IMR-90 (cell line): ENCODE measurements at regions not wholly inside any gene's neighbourhood (a gene's known extent, or its start where the extent isn't known, plus 50 kb on each side); places are given as distances from the start of the nearest gene placed in this dataset.

Experiments used
- ATAC-seq: fragments of 200-7000 bp; cut with Tn5 transposase; 2 replicates; pipeline ENCODE4 v1.9.1; 2020; ENCODE audit warnings: low read depth, mild to moderate bottlenecking, moderate library complexity
- BruUV-seq: library from RNA; stranded (reverse); fragments of 400-500 nt; replicated peaks from 2 replicates; lab custom pipeline; 2021; lab: Mats Ljungman, UMichigan
- CTCF ChIA-PET: fragments of 300-600 bp; formaldehyde crosslinking; extraction: SDS; loops from one replicate; lab custom pipeline; 2021; ENCODE audit warnings: antibody characterized with exemption; lab: Yijun Ruan, JAX
- POLR2A ChIA-PET: fragments of 300-600 bp; sonication (Branson Sonifier 250); formaldehyde crosslinking; loops from one replicate; lab custom pipeline; 2022; ENCODE audit warnings: antibody characterized with exemption; ENCODE audit not compliant: unreplicated experiment; lab: Charles Lee
- DNase-seq: peaks from one replicate; pipeline ENCODE4 v3.0.0; 2013
- H2AFZ ChIP-seq: replicated peaks from 2 replicates; pipeline ENCODE3; 2013; ENCODE audit warnings: low read length, mild to moderate bottlenecking; ENCODE audit not compliant: poor library complexity
- H2AK5ac ChIP-seq: 2 replicates; pipeline ENCODE4 v1.6.1; 2013; ENCODE audit warnings: low read depth, low read length, inconsistent platforms
- H2AK9ac ChIP-seq: replicated peaks from 2 replicates; pipeline ENCODE3; 2013; ENCODE audit warnings: mild to moderate bottlenecking, low read depth, low read length, moderate library complexity; ENCODE audit not compliant: poor library complexity
- H2BK120ac ChIP-seq: 2 replicates; pipeline ENCODE4 v1.6.1; 2013; ENCODE audit warnings: low read depth, low read length, inconsistent platforms
- H2BK15ac ChIP-seq: 3 replicates; pipeline ENCODE4 v1.6.1; 2013; ENCODE audit warnings: low read depth, low read length, inconsistent platforms
- H2BK20ac ChIP-seq: 2 replicates; pipeline ENCODE4 v1.6.1; 2013; ENCODE audit warnings: low read depth, mild to moderate bottlenecking, inconsistent platforms, low read length, moderate library complexity
- H2BK5ac ChIP-seq: 2 replicates; pipeline ENCODE4 v1.6.1; 2013; ENCODE audit warnings: mild to moderate bottlenecking, low read depth, low read length, inconsistent platforms; ENCODE audit not compliant: poor library complexity, severe bottlenecking
- H3K14ac ChIP-seq: replicated peaks from 2 replicates; pipeline ENCODE4 v1.6.1; 2013; ENCODE audit warnings: low read depth, low read length, inconsistent platforms
- H3K18ac ChIP-seq: 2 replicates; pipeline ENCODE4 v1.6.1; 2013; ENCODE audit warnings: low read depth, low read length, control low read depth
- H3K23ac ChIP-seq: 2 replicates; pipeline ENCODE4 v1.6.1; 2013; ENCODE audit warnings: low read depth, low read length, inconsistent platforms
- H3K27ac ChIP-seq: 2 replicates; pipeline ENCODE4 v1.5.1; 2013; ENCODE audit warnings: mild to moderate bottlenecking, control low read depth, low read length; ENCODE audit not compliant: insufficient read depth
- H3K27me3 ChIP-seq: 2 replicates; pipeline ENCODE4 v1.6.1; 2013; ENCODE audit warnings: low read length; ENCODE audit not compliant: control insufficient read depth, insufficient read depth
- H3K36me3 ChIP-seq: 2 replicates; pipeline ENCODE4 v1.6.1; 2013; ENCODE audit warnings: low read length, mixed read lengths; ENCODE audit not compliant: control insufficient read depth, insufficient read depth
- H3K4ac ChIP-seq: 2 replicates; pipeline ENCODE4 v1.6.1; 2013; ENCODE audit warnings: low read depth, low read length, inconsistent platforms
- H3K4me1 ChIP-seq: 2 replicates; pipeline ENCODE4 v1.6.1; 2013; ENCODE audit warnings: low read length, mixed read lengths; ENCODE audit not compliant: control insufficient read depth, insufficient read depth
- H3K4me2 ChIP-seq: 2 replicates; pipeline ENCODE4 v1.6.1; 2013; ENCODE audit warnings: low read depth, mild to moderate bottlenecking, control low read depth, low read length, moderate library complexity
- H3K4me3 ChIP-seq: 2 replicates; pipeline ENCODE4 v1.5.1; 2013; ENCODE audit warnings: low read depth, mild to moderate bottlenecking, control low read depth, low read length, moderate library complexity; ENCODE audit not compliant: insufficient read depth
- H3K56ac ChIP-seq: 2 replicates; pipeline ENCODE4 v1.6.1; 2013; ENCODE audit warnings: low read length, inconsistent platforms; ENCODE audit not compliant: insufficient read depth; ENCODE audit errors: extremely low read depth
- H3K79me1 ChIP-seq, 2 experiments: 2 replicates each; pipeline ENCODE4 v1.6.1; 2013; ENCODE audit warnings: low read length in 2 of 2, inconsistent platforms in 1 of 2, low read depth in 1 of 2
- H3K9ac ChIP-seq: 2 replicates; pipeline ENCODE4 v1.6.1; 2013; ENCODE audit warnings: low read depth, low read length, control low read depth
- H3K9me1 ChIP-seq: 2 replicates; pipeline ENCODE4 v1.6.1; 2013; ENCODE audit warnings: low read length, inconsistent platforms; ENCODE audit not compliant: insufficient read depth
- H3K9me3 ChIP-seq: 2 replicates; pipeline ENCODE4 v1.6.1; 2013; ENCODE audit warnings: low read length; ENCODE audit not compliant: control insufficient read depth, insufficient read depth
- H4K20me1 ChIP-seq: 2 replicates; pipeline ENCODE4 v1.6.1; 2013; ENCODE audit warnings: low read length, inconsistent platforms; ENCODE audit not compliant: insufficient read depth
- H4K5ac ChIP-seq: 2 replicates; pipeline ENCODE4 v1.6.1; 2013; ENCODE audit warnings: mild to moderate bottlenecking, low read depth, low read length, control low read depth
- H4K8ac ChIP-seq, 2 experiments: 2 replicates each; pipeline ENCODE4 v1.6.1; 2013; ENCODE audit warnings: low read depth in 2 of 2, low read length in 2 of 2, control low read depth in 1 of 2, inconsistent platforms in 1 of 2
- H4K91ac ChIP-seq: 2 replicates; pipeline ENCODE4 v1.6.1; 2013; ENCODE audit warnings: low read depth, low read length, inconsistent platforms; ENCODE audit not compliant: insufficient read depth
- BHLHE40 ChIP-seq: fragments of 150-350 bp; IDR thresholded peaks from 2 replicates; pipeline ENCODE4 v1.6.1; 2016; ENCODE audit warnings: mild to moderate bottlenecking, low read depth, low read length
- CHD1 ChIP-seq: IDR thresholded peaks from 2 replicates; pipeline ENCODE4 v1.6.1; 2012; ENCODE audit warnings: low read depth, low read length, improper control_type of control experiment
- CTCF ChIP-seq: conservative IDR thresholded peaks from 2 replicates; pipeline ENCODE4 v1.5.1; 2012; ENCODE audit warnings: mild to moderate bottlenecking, low read depth, low read length, improper control_type of control experiment
- FOS ChIP-seq: fragments of 150-350 bp; IDR thresholded peaks from 2 replicates; pipeline ENCODE4 v1.6.1; 2016; ENCODE audit warnings: low read depth, low read length
- RAD21 ChIP-seq: IDR thresholded peaks from 2 replicates; pipeline ENCODE4 v1.6.1; 2012; ENCODE audit warnings: low read length, improper control_type of control experiment
- SMC3 ChIP-seq: fragments of 150-350 bp; IDR thresholded peaks from 2 replicates; pipeline ENCODE4 v1.6.1; 2016; ENCODE audit warnings: low read depth, mild to moderate bottlenecking, antibody characterized with exemption, low read length, moderate library complexity
- USF2 ChIP-seq: fragments of 150-350 bp; IDR thresholded peaks from 2 replicates; pipeline ENCODE4 v1.6.1; 2017; ENCODE audit warnings: mild to moderate bottlenecking, antibody characterized with exemption, low read length, low read depth
- WGBS, 2 experiments: methylation state at CpG; one replicate each; pipeline versions ENCODE4 v1.1.5 to v1.1.7; 2013; ENCODE audit warnings: missing lambda C conversion rate in 2 of 2; ENCODE audit not compliant: insufficient read length in 1 of 2; ENCODE audit errors: extremely low coverage in 2 of 2; 5-methylcytosine and 5-hydroxymethylcytosine counted together
- dilution Hi-C: fragments of 300-500 bp; cut with HindIII; formaldehyde crosslinking; loops from one replicate; pipeline ENCODE4 v1.14.3; 2018; ENCODE audit warnings: low sequenced_read_pairs; ENCODE audit not compliant: unreplicated experiment
- in situ Hi-C: fragments of 300-500 bp; cut with MboI; formaldehyde crosslinking; loops from 3 replicates; pipeline ENCODE4 v1.14.3; 2019; ENCODE audit warnings: low sequenced_read_pairs, inconsistent platforms, mixed read lengths
- intact Hi-C: fragments of 100-400 bp; cut with micrococcal nuclease; formaldehyde crosslinking; loops from 2 replicates; pipeline ENCODE4 v1.10.0; 2022
- TF ChIP-seq, protein P1 (sequence below): fragments of 150-350 bp; IDR thresholded peaks from 2 replicates; pipeline ENCODE4 v1.6.1; 2016; ENCODE audit warnings: low read depth, mild to moderate bottlenecking, low read length, moderate library complexity, borderline replicate concordance

DNA sequence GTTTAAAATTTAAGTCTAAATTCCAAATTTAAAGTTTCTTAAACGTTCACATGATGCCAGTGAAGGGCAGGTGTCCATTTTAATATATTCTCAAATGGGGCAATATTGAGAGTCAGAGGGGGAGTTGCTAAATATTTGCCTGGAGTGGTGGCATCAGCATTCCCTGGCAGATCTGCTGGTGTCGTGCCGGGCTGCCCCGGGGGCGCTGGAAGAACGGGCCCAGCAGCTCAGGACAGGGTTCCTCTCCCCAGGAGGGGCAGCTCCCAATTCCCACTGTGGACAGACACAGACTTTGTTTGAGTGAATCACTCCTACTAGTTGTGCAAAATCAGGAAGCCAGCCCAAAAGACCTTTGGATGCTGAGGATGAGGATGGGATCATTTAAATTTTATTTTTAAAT, 468.7 kb upstream of the B3GAT1 start:
- CTCF ChIA-PET: no interaction called here

More for the DNA sequence above, 468.7 kb upstream of the B3GAT1 start:
- Histone ChIP-seq H3K56ac (no peak overlapping the region), H3K4ac (no peak overlapping the region), H3K4me2 (no peak overlapping the region), H2BK5ac (no peak overlapping the region), H4K91ac (no peak overlapping the region), H3K79me1 (no peaks in the 10 kb centered on the region), H2BK15ac (no peak overlapping the region), H3K18ac (no peak overlapping the region), H2AK9ac (no peak overlapping the region), H2AFZ (no peak overlapping the region), H3K23ac (no peak overlapping the region), H3K27ac (no peak overlapping the region), H2AK5ac (no peak overlapping the region), H3K4me3 (no peak overlapping the region), H3K36me3 (no peaks in the 10 kb centered on the region), H3K9me1 (no peaks in the 10 kb centered on the region), H2BK120ac (no peak overlapping the region), H3K14ac (no peak overlapping the region), H4K5ac (no peak overlapping the region), H3K9me3 (no peaks in the 10 kb centered on the region; the same call in 1 of the 2 replicates), H3K4me1 (no peaks in the 10 kb centered on the region), H4K20me1 (no peaks in the 10 kb centered on the region), H3K27me3 (no peaks in the 10 kb centered on the region), H4K8ac (no peak overlapping the region), H3K9ac (no peak overlapping the region), H2BK20ac (no peak overlapping the region)
- TF ChIP-seq CHD1: no peak
- TF ChIP-seq CTCF: no peak
- TF ChIP-seq, protein P1, sequence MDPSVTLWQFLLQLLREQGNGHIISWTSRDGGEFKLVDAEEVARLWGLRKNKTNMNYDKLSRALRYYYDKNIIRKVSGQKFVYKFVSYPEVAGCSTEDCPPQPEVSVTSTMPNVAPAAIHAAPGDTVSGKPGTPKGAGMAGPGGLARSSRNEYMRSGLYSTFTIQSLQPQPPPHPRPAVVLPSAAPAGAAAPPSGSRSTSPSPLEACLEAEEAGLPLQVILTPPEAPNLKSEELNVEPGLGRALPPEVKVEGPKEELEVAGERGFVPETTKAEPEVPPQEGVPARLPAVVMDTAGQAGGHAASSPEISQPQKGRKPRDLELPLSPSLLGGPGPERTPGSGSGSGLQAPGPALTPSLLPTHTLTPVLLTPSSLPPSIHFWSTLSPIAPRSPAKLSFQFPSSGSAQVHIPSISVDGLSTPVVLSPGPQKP: no peak
- TF ChIP-seq SMC3: no peak
- no peak for TF ChIP-seq BHLHE40
- no peak for TF ChIP-seq FOS
- no peak for TF ChIP-seq USF2
- no peak for TF ChIP-seq RAD21
- ATAC-seq: no peak
- no TSS peak for BruUV-seq
- POLR2A ChIA-PET: no interaction called here
- intact Hi-C loops: no loop called here
- no peak for DNase-seq
- dilution Hi-C loops: no loop called here
- WGBS, 2 experiments: no CpG with 5 or more reads among the region's 6 CpGs
- in situ Hi-C loops: no loop called here
